ENCODE measurements at regions not wholly inside any gene's neighbourhood (a gene's known extent, or its start where the extent isn't known, plus 50 kb on each side); places are given as distances from the start of the nearest gene placed in this dataset.

DNA sequence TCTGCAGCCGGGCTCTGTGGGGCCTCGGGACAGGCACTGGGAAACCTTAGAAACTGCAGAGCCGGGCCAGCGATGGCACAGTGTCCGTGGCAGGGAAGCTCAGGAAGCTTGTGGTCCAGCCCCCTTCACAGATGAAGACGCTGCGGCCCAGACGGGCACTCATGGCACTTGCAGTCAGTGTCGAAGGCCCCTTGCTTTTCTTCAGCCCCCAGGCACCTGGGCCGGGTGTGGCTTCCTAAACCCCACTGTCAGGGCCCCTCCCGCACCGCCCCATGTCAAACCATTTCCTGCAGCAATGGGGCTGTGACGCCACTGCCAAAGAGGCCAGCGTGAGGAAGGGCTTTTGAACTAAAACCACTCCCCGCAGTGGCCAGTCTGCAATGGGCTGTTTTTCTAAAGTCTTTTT is 164.0 kb downstream of the LAT start:
- TF ChIP-seq ZNF777 (tag by site-specific recombination; IDR thresholded peaks at IDR 0.05; ENCODE audit: borderline replicate concordance) (no peak), ZNF24 (tag by site-specific recombination; IDR thresholded peaks at IDR 0.05) (no peak), HOXA7 (CRISPR knock-in tag; IDR thresholded peaks at IDR 0.05; ENCODE audit: borderline replicate concordance) (no peak), REPIN1 (tag by site-specific recombination; IDR thresholded peaks at IDR 0.05; ENCODE audit: low read depth) (no peak), ZNF16 (tag by site-specific recombination; IDR thresholded peaks at IDR 0.05; ENCODE audit: low read depth) (no peak), OSR2 (tag by site-specific recombination; IDR thresholded peaks at IDR 0.05) (no peak), ZNF292 (tag by site-specific recombination; IDR thresholded peaks at IDR 0.05; ENCODE audit: borderline replicate concordance, low read depth) (no peak)
- TF ChIP-seq, protein P1, sequence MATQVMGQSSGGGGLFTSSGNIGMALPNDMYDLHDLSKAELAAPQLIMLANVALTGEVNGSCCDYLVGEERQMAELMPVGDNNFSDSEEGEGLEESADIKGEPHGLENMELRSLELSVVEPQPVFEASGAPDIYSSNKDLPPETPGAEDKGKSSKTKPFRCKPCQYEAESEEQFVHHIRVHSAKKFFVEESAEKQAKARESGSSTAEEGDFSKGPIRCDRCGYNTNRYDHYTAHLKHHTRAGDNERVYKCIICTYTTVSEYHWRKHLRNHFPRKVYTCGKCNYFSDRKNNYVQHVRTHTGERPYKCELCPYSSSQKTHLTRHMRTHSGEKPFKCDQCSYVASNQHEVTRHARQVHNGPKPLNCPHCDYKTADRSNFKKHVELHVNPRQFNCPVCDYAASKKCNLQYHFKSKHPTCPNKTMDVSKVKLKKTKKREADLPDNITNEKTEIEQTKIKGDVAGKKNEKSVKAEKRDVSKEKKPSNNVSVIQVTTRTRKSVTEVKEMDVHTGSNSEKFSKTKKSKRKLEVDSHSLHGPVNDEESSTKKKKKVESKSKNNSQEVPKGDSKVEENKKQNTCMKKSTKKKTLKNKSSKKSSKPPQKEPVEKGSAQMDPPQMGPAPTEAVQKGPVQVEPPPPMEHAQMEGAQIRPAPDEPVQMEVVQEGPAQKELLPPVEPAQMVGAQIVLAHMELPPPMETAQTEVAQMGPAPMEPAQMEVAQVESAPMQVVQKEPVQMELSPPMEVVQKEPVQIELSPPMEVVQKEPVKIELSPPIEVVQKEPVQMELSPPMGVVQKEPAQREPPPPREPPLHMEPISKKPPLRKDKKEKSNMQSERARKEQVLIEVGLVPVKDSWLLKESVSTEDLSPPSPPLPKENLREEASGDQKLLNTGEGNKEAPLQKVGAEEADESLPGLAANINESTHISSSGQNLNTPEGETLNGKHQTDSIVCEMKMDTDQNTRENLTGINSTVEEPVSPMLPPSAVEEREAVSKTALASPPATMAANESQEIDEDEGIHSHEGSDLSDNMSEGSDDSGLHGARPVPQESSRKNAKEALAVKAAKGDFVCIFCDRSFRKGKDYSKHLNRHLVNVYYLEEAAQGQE (tag by site-specific recombination; IDR thresholded peaks at IDR 0.05), result no peak
- TF ChIP-seq, protein P2, sequence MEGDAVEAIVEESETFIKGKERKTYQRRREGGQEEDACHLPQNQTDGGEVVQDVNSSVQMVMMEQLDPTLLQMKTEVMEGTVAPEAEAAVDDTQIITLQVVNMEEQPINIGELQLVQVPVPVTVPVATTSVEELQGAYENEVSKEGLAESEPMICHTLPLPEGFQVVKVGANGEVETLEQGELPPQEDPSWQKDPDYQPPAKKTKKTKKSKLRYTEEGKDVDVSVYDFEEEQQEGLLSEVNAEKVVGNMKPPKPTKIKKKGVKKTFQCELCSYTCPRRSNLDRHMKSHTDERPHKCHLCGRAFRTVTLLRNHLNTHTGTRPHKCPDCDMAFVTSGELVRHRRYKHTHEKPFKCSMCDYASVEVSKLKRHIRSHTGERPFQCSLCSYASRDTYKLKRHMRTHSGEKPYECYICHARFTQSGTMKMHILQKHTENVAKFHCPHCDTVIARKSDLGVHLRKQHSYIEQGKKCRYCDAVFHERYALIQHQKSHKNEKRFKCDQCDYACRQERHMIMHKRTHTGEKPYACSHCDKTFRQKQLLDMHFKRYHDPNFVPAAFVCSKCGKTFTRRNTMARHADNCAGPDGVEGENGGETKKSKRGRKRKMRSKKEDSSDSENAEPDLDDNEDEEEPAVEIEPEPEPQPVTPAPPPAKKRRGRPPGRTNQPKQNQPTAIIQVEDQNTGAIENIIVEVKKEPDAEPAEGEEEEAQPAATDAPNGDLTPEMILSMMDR (tag by site-specific recombination; IDR thresholded peaks at IDR 0.05), result no peak
- TF ChIP-seq, protein P3, sequence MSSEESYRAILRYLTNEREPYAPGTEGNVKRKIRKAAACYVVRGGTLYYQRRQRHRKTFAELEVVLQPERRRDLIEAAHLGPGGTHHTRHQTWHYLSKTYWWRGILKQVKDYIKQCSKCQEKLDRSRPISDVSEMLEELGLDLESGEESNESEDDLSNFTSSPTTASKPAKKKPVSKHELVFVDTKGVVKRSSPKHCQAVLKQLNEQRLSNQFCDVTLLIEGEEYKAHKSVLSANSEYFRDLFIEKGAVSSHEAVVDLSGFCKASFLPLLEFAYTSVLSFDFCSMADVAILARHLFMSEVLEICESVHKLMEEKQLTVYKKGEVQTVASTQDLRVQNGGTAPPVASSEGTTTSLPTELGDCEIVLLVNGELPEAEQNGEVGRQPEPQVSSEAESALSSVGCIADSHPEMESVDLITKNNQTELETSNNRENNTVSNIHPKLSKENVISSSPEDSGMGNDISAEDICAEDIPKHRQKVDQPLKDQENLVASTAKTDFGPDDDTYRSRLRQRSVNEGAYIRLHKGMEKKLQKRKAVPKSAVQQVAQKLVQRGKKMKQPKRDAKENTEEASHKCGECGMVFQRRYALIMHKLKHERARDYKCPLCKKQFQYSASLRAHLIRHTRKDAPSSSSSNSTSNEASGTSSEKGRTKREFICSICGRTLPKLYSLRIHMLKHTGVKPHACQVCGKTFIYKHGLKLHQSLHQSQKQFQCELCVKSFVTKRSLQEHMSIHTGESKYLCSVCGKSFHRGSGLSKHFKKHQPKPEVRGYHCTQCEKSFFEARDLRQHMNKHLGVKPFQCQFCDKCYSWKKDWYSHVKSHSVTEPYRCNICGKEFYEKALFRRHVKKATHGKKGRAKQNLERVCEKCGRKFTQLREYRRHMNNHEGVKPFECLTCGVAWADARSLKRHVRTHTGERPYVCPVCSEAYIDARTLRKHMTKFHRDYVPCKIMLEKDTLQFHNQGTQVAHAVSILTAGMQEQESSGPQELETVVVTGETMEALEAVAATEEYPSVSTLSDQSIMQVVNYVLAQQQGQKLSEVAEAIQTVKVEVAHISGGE (tag by site-specific recombination; conservative IDR thresholded peaks at IDR 0.05; ENCODE audit: low read depth), result no peak
